ENCODE measurements at regions not wholly inside any gene's neighbourhood (a gene's known extent, or its start where the extent isn't known, plus 50 kb on each side); places are given as distances from the start of the nearest gene placed in this dataset.
A peak's percentile ranks its signal among the peaks of the same experiment; 100 is the strongest.

DNA sequence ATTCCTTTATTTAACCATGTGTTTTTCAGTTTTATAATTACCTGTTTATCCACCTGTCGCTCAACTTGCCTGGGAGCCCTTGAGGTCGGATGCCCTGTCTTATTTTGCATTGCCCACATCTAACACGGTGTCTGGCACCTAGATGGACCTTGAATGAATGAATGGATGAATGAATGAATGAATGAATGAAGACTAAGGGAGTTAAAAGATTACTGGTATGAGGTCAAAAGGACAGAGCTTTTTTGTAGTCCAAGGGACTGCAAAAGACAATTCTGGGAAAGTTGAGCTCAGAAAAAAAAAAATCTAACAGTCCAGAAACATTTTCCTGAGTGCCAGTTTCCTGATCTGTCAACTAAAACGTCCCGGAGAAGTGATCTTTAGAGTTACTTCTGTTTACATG lies 244.6 kb upstream of the MYOCD start:
- TF ChIP-seq POLR2AphosphoS5 (IDR thresholded peaks at IDR 0.05) (no peak), POLR2A (IDR thresholded peaks at IDR 0.05) (no peak), EP300 (IDR thresholded peaks at IDR 0.05) (no peak)
- TF ChIP-seq, protein P1, sequence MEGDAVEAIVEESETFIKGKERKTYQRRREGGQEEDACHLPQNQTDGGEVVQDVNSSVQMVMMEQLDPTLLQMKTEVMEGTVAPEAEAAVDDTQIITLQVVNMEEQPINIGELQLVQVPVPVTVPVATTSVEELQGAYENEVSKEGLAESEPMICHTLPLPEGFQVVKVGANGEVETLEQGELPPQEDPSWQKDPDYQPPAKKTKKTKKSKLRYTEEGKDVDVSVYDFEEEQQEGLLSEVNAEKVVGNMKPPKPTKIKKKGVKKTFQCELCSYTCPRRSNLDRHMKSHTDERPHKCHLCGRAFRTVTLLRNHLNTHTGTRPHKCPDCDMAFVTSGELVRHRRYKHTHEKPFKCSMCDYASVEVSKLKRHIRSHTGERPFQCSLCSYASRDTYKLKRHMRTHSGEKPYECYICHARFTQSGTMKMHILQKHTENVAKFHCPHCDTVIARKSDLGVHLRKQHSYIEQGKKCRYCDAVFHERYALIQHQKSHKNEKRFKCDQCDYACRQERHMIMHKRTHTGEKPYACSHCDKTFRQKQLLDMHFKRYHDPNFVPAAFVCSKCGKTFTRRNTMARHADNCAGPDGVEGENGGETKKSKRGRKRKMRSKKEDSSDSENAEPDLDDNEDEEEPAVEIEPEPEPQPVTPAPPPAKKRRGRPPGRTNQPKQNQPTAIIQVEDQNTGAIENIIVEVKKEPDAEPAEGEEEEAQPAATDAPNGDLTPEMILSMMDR (IDR thresholded peaks at IDR 0.05), result no peak
- intact Hi-C loops (cut with DNase I), result loop anchor here (2.0 to 10.0 kb wide), 5 partner anchors 46 to 314 kb away; no protein-coding TSS in a partner anchor
- no peaks in the 10 kb centered on the region for H3K36me3 ChIP-seq
- no peak for DNase-seq
- H3K4me3 ChIP-seq, result no peak overlapping the region
- no peaks in the 10 kb centered on the region for H3K9me3 ChIP-seq
- peak overlapping the region; percentile 74 to 86 (median 84) for H3K27ac ChIP-seq
- 55 to 57% methylated on average over 5 of the region's 5 CpGs for WGBS, 2 donors
- H3K4me1 ChIP-seq, result peaks cover 0 to 72% (median 48%) of the 10 kb centered on the region in 4 donors
- H3K27me3 ChIP-seq, result no peaks in the 10 kb centered on the region

DNA sequence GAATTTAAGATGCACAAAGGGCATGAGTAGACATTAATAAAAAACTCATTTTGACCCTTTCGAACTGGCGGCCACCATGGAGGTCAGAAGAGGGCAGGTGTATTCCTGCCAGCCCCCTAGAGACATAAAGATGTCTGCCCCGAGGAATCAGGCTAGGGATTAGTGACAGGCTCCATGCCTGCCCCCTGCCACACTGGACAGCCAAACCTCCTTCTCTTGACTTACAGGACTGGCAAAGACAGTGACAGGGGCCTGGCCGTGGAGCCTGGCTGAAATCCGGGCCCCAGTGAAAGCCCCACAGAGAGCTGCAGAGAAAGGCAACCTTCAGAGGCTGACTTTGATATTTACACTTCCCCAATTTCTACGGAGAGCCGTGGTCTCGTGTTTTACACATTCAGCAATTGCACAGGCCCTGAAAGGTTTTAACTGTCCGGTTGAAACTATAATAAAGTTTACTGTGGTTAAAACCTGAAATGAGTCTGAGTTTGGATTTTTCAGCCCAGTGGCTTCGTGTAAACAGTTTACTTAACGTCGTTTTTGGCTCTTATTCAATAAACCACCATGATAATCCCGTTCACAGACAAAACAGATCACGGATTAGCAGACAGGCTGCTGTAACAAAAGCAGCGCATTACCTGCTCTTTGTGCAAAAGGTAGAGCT lies 243.9 kb upstream of the MYOCD start:
- TF ChIP-seq POLR2AphosphoS5 (IDR thresholded peaks at IDR 0.05) (peak in 1 of 4 donors; percentile 13), POLR2A (IDR thresholded peaks at IDR 0.05) (no peak)
- 45 to 46% methylated on average over 15 of the region's 15 CpGs for WGBS, 2 donors
- Histone ChIP-seq H3K4me3 (peak overlapping the region in 1 of 4 donors; percentile 0), H3K27me3 (no peaks in the 10 kb centered on the region), H3K36me3 (no peaks in the 10 kb centered on the region), H3K4me1 (peaks cover 0 to 67% (median 45%) of the 10 kb centered on the region in 4 donors), H3K27ac (peak overlapping the region; percentile 74 to 86 (median 84)), H3K9me3 (no peaks in the 10 kb centered on the region)
- no peak for DNase-seq
- intact Hi-C loops (cut with DNase I), result loop anchor here (2.0 to 10.0 kb wide), 6 partner anchors 46 to 313 kb away; no protein-coding TSS in a partner anchor

DNA sequence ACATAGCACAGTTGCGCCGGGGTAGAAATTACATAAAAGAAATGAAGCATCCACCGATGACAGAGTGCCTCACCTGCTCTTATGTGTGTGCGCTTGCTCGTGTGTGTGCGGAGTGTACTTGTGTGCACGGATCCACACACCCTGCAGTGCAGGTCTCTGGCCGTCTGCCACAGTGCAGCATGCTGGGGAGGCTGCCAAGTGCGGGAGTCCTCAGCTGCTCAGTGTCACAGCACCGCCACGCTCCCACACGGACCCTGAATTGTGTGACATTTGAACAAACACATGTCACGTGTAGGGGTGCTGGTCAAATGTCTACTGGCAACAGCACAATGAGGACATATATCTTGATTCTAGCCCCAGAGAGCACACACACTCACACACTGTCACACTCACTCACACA lies 243.0 kb upstream of the MYOCD start:
- Histone ChIP-seq H3K4me3 (peak overlapping the region in 1 of 4 donors; percentile 0), H3K27ac (peak overlapping the region; percentile 74 to 86 (median 84)), H3K4me1 (peaks cover 0 to 60% (median 44%) of the 10 kb centered on the region in 4 donors), H3K36me3 (no peaks in the 10 kb centered on the region), H3K27me3 (no peaks in the 10 kb centered on the region), H3K9me3 (no peaks in the 10 kb centered on the region)
- intact Hi-C loops (cut with DNase I), result loop anchor here (2.0 to 10.0 kb wide), 5 partner anchors 45 to 312 kb away; no protein-coding TSS in a partner anchor
- TF ChIP-seq EP300 (IDR thresholded peaks at IDR 0.05) (peak in 1 of 4 donors; percentile 18), POLR2AphosphoS5 (IDR thresholded peaks at IDR 0.05) (peak; percentile 19 to 80 (median 74)), POLR2A (IDR thresholded peaks at IDR 0.05) (no peak)
- TF ChIP-seq, protein P1 (IDR thresholded peaks at IDR 0.05), result no peak
- 60 to 80% methylated on average over 13 of the region's 13 CpGs for WGBS, 2 donors
- DNase-seq, result peak; percentile 90

DNA sequence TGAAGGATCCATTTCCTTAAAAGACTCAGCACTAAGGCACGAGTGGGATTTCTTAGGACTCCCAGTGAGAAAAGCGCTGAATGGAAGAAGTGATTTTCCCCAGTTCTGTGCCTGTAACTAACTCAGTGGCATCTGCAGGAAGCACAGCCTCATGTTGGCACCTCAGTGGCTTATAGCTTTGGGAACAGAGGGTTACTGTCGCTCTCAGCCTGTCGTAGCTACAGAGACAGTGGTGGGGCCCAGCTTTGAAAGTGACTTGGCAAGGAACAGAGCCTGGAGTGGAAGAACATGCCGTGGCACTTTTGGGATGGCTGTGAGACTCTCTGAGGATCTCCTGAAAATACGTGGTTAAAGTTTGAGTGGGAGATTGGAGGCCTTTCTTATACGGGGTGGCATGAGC lies 242.4 kb upstream of the MYOCD start:
- DNase-seq, result no peak
- H3K4me1 ChIP-seq, result peaks cover 0 to 54% (median 39%) of the 10 kb centered on the region in 4 donors
- no peaks in the 10 kb centered on the region for H3K9me3 ChIP-seq
- TF ChIP-seq POLR2AphosphoS5 (IDR thresholded peaks at IDR 0.05) (no peak), POLR2A (IDR thresholded peaks at IDR 0.05) (no peak), EP300 (IDR thresholded peaks at IDR 0.05) (no peak)
- TF ChIP-seq, protein P1 (IDR thresholded peaks at IDR 0.05), result no peak
- H3K4me3 ChIP-seq, result no peak overlapping the region
- intact Hi-C loops (cut with DNase I), result loop anchor here (2.0 to 10.0 kb wide), 5 partner anchors 44 to 311 kb away; no protein-coding TSS in a partner anchor
- H3K36me3 ChIP-seq, result no peaks in the 10 kb centered on the region
- H3K27me3 ChIP-seq, result no peaks in the 10 kb centered on the region
- WGBS, 2 donors, result 88 to 90% methylated on average over 7 of the region's 7 CpGs
- H3K27ac ChIP-seq, result peak overlapping the region; percentile 74 to 86 (median 84)

DNA sequence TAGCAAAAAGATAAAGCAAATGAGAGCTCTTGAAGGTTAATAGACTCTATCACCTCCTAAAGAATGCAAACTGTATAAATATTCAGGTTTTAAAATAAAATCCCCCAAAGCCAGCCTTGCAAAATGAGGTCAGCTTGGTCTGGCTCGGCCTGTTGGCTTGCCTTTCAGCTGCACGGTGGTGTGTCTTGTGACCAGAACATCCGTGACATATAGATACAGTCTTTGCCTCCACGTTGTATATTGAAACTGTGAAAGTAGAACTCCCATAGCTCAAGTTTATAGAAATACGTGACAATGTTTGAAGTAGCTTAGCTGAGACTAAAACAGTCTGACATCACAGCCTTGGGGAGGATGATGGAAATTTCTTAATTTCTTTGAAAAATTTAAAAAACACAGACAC lies 236.6 kb upstream of the MYOCD start:
- intact Hi-C loops (cut with DNase I), result loop anchor here (10.0 kb wide), 1 partner anchor 306 kb away; no protein-coding TSS in a partner anchor

More for the DNA sequence above, 236.6 kb upstream of the MYOCD start:
- Histone ChIP-seq H3K27me3 (no peaks in the 10 kb centered on the region), H3K36me3 (no peaks in the 10 kb centered on the region), H3K4me1 (peaks cover 0 to 21% (median 13%) of the 10 kb centered on the region in 4 donors), H3K27ac (peak overlapping the region in 3 of 4 donors; percentile 34 to 64 (median 48)), H3K9me3 (no peaks in the 10 kb centered on the region), H3K4me3 (no peak overlapping the region)
- DNase-seq, result no peak
- TF ChIP-seq EP300 (IDR thresholded peaks at IDR 0.05), result no peak
- TF ChIP-seq, protein P1 (IDR thresholded peaks at IDR 0.05), result no peak
- no peak for TF ChIP-seq POLR2AphosphoS5 (IDR thresholded peaks at IDR 0.05)
- TF ChIP-seq POLR2A (IDR thresholded peaks at IDR 0.05), result no peak
- 82 to 85% methylated on average over 5 of the region's 5 CpGs for WGBS, 2 donors
